Neural cell (in vitro differentiated cells): ENCODE measurements at regions not wholly inside any gene's neighbourhood (a gene's known extent, or its start where the extent isn't known, plus 50 kb on each side); places are given as distances from the start of the nearest gene placed in this dataset.

Experiments used
- H2AFZ ChIP-seq: fragments of 200-600, 300-800 bp; sonication (generic), shearing (Covaris generic); 2 replicates; pipeline ENCODE4 v1.6.0; 2014; ENCODE audit warnings: low read depth, mild to moderate bottlenecking, antibody characterized with exemption, low read length, moderate library complexity
- H3F3A ChIP-seq: fragments of 200-600 bp; shearing (Covaris generic); 2 replicates; pipeline ENCODE4 v1.6.1; 2016; ENCODE audit warnings: mild to moderate bottlenecking, moderate library complexity, mixed read lengths, antibody characterized with exemption, low read length; ENCODE audit not compliant: insufficient read depth, poor library complexity, severe bottlenecking
- H3K27ac ChIP-seq: fragments of 200-600, 300-800 bp; sonication (generic), shearing (Covaris generic); 2 replicates; pipeline ENCODE4 v1.5.1; 2014; ENCODE audit warnings: mild to moderate bottlenecking, low read length, moderate library complexity
- H3K27me3 ChIP-seq: fragments of 300-800, 200-600 bp; sonication (generic), shearing (Covaris generic); 2 replicates; pipeline ENCODE4 v1.6.0; 2014; ENCODE audit warnings: mild to moderate bottlenecking, low read depth, low read length, moderate library complexity; ENCODE audit not compliant: insufficient read depth
- H3K36me3 ChIP-seq: fragments of 300-800, 200-600 bp; sonication (generic), shearing (Covaris generic); 2 replicates; pipeline ENCODE4 v1.5.1; 2014; ENCODE audit warnings: mild to moderate bottlenecking, antibody characterized with exemption, low read length, moderate library complexity; ENCODE audit not compliant: insufficient read depth
- H3K4me2 ChIP-seq: fragments of 300-800, 200-600 bp; sonication (generic), shearing (Covaris generic); 2 replicates; pipeline ENCODE4 v1.6.0; 2014; ENCODE audit warnings: mild to moderate bottlenecking, low read length
- H3K4me3 ChIP-seq: fragments of 300-800, 200-600 bp; sonication (generic), shearing (Covaris generic); 2 replicates; pipeline ENCODE4 v1.5.1; 2014; ENCODE audit warnings: mild to moderate bottlenecking, low read length, moderate library complexity
- H3K79me2 ChIP-seq: fragments of 200-600 bp; shearing (Covaris generic); replicated peaks from 2 replicates; pipeline ENCODE4 v1.6.0; 2014; ENCODE audit warnings: mild to moderate bottlenecking, low read length, moderate library complexity; ENCODE audit not compliant: insufficient read depth
- H3K9ac ChIP-seq: fragments of 300-800, 200-600 bp; sonication (generic), shearing (Covaris generic); 2 replicates; pipeline ENCODE4 v1.6.1; 2016; ENCODE audit warnings: mild to moderate bottlenecking, low read length, mixed read lengths
- H3K9me2 ChIP-seq: fragments of 200-600 bp; shearing (Covaris generic); 2 replicates; pipeline ENCODE4 v1.6.1; 2016; ENCODE audit warnings: mild to moderate bottlenecking, low read length, mixed read lengths; ENCODE audit not compliant: insufficient read depth
- H3K9me3 ChIP-seq: fragments of 200-600, 300-800 bp; sonication (generic), shearing (Covaris generic); 2 replicates; pipeline ENCODE4 v1.6.1; 2016; ENCODE audit warnings: mild to moderate bottlenecking, mixed run types, low read length, moderate library complexity, mixed read lengths
- H4K20me1 ChIP-seq: fragments of 200-600 bp; shearing (Covaris generic); 2 replicates; pipeline ENCODE4 v1.6.1; 2016; ENCODE audit warnings: mild to moderate bottlenecking, mixed run types; ENCODE audit not compliant: insufficient read depth
- EP300 ChIP-seq: fragments of 450-650 bp; conservative IDR thresholded peaks from 2 replicates; pipeline ENCODE4 v1.6.1; 2014; ENCODE audit warnings: antibody characterized with exemption, mild to moderate bottlenecking, moderate library complexity; ENCODE audit not compliant: poor library complexity, severe bottlenecking
- EZH2 ChIP-seq: fragments of 200-600, 300-800 bp; shearing (Covaris generic), sonication (generic); IDR thresholded peaks from 2 replicates; pipeline ENCODE4 v1.6.1; 2014; ENCODE audit warnings: antibody characterized with exemption, low read length, borderline replicate concordance, mild to moderate bottlenecking; ENCODE audit not compliant: insufficient read depth, poor library complexity, severe bottlenecking
- MXI1 ChIP-seq: fragments of 450-650 bp; conservative IDR thresholded peaks from 2 replicates; pipeline ENCODE4 v1.6.1; 2014; ENCODE audit warnings: antibody characterized with exemption, mild to moderate bottlenecking; ENCODE audit not compliant: poor library complexity, severe bottlenecking
- POLR2AphosphoS5 ChIP-seq: IDR thresholded peaks from 2 replicates; pipeline ENCODE4 v1.6.1; 2012
- RAD21 ChIP-seq: fragments of 450-650 bp; conservative IDR thresholded peaks from 2 replicates; pipeline ENCODE4 v1.6.1; 2014; ENCODE audit warnings: antibody characterized with exemption, mild to moderate bottlenecking, moderate library complexity
- SMC3 ChIP-seq: fragments of 450-650 bp; conservative IDR thresholded peaks from 2 replicates; pipeline ENCODE4 v1.6.1; 2014; ENCODE audit warnings: antibody characterized with exemption, mild to moderate bottlenecking, moderate library complexity; ENCODE audit not compliant: poor library complexity
- TAF1 ChIP-seq: IDR thresholded peaks from 2 replicates; pipeline ENCODE4 v1.6.1; 2012; ENCODE audit warnings: low read depth
- TF ChIP-seq, protein P1 (sequence below): fragments of 450-650 bp; IDR thresholded peaks from 2 replicates; pipeline ENCODE4 v1.5.1; 2014; ENCODE audit warnings: antibody characterized with exemption, mild to moderate bottlenecking, moderate library complexity; ENCODE audit not compliant: poor library complexity, severe bottlenecking
- TF ChIP-seq, protein P2 (sequence below): IDR thresholded peaks from 2 replicates; pipeline ENCODE4 v1.6.1; 2012; ENCODE audit warnings: borderline replicate concordance

- no peak for TF ChIP-seq TAF1
- TF ChIP-seq, protein P1, sequence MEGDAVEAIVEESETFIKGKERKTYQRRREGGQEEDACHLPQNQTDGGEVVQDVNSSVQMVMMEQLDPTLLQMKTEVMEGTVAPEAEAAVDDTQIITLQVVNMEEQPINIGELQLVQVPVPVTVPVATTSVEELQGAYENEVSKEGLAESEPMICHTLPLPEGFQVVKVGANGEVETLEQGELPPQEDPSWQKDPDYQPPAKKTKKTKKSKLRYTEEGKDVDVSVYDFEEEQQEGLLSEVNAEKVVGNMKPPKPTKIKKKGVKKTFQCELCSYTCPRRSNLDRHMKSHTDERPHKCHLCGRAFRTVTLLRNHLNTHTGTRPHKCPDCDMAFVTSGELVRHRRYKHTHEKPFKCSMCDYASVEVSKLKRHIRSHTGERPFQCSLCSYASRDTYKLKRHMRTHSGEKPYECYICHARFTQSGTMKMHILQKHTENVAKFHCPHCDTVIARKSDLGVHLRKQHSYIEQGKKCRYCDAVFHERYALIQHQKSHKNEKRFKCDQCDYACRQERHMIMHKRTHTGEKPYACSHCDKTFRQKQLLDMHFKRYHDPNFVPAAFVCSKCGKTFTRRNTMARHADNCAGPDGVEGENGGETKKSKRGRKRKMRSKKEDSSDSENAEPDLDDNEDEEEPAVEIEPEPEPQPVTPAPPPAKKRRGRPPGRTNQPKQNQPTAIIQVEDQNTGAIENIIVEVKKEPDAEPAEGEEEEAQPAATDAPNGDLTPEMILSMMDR: no peak
- TF ChIP-seq POLR2AphosphoS5: no peak
- TF ChIP-seq MXI1: no peak
- TF ChIP-seq EZH2: no peak
- TF ChIP-seq RAD21: no peak
- TF ChIP-seq SMC3: no peak
- TF ChIP-seq EP300: no peak
- TF ChIP-seq, protein P2, sequence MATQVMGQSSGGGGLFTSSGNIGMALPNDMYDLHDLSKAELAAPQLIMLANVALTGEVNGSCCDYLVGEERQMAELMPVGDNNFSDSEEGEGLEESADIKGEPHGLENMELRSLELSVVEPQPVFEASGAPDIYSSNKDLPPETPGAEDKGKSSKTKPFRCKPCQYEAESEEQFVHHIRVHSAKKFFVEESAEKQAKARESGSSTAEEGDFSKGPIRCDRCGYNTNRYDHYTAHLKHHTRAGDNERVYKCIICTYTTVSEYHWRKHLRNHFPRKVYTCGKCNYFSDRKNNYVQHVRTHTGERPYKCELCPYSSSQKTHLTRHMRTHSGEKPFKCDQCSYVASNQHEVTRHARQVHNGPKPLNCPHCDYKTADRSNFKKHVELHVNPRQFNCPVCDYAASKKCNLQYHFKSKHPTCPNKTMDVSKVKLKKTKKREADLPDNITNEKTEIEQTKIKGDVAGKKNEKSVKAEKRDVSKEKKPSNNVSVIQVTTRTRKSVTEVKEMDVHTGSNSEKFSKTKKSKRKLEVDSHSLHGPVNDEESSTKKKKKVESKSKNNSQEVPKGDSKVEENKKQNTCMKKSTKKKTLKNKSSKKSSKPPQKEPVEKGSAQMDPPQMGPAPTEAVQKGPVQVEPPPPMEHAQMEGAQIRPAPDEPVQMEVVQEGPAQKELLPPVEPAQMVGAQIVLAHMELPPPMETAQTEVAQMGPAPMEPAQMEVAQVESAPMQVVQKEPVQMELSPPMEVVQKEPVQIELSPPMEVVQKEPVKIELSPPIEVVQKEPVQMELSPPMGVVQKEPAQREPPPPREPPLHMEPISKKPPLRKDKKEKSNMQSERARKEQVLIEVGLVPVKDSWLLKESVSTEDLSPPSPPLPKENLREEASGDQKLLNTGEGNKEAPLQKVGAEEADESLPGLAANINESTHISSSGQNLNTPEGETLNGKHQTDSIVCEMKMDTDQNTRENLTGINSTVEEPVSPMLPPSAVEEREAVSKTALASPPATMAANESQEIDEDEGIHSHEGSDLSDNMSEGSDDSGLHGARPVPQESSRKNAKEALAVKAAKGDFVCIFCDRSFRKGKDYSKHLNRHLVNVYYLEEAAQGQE: no peak
- Histone ChIP-seq H3K79me2 (no peaks in the 10 kb centered on the region), H3K4me3 (no peak overlapping the region), H3K4me2 (no peak overlapping the region), H3K9me2 (no peaks in the 10 kb centered on the region), H3K36me3 (no peaks in the 10 kb centered on the region), H4K20me1 (no peaks in the 10 kb centered on the region), H3K9ac (no peak overlapping the region), H2AFZ (no peak overlapping the region), H3K27me3 (no peaks in the 10 kb centered on the region), H3K27ac (no peak overlapping the region), H3F3A (no peaks in the 10 kb centered on the region), H3K9me3 (peaks cover 3% of the 10 kb centered on the region)
Observed at GRCh38 chr10:9645928-9646600, 1371.6 kb upstream of the CELF2 start.

- Histone ChIP-seq H3K27me3 (no peaks in the 10 kb centered on the region), H3K36me3 (no peaks in the 10 kb centered on the region), H3K9ac (no peak overlapping the region), H3K79me2 (no peaks in the 10 kb centered on the region), H3K4me2 (no peak overlapping the region), H3K4me3 (no peak overlapping the region), H2AFZ (no peak overlapping the region), H4K20me1 (no peaks in the 10 kb centered on the region), H3K9me3 (no peaks in the 10 kb centered on the region), H3K27ac (no peak overlapping the region), H3F3A (no peaks in the 10 kb centered on the region), H3K9me2 (no peaks in the 10 kb centered on the region)
- TF ChIP-seq, protein P1: no peak
- TF ChIP-seq MXI1 (no peak), TAF1 (no peak), RAD21 (no peak), EZH2 (no peak), EP300 (no peak), SMC3 (no peak), POLR2AphosphoS5 (no peak)
- TF ChIP-seq, protein P2: no peak
Observed at GRCh38 chr10:9654261-9654660, 1363.4 kb upstream of the CELF2 start.
